ENCODE measurements at regions not wholly inside any gene's neighbourhood (a gene's known extent, or its start where the extent isn't known, plus 50 kb on each side); places are given as distances from the start of the nearest gene placed in this dataset.

GRCh38 chr17:34099859-34100515 lies 155.1 kb upstream of the CCL2 start:
- no peaks in the 10 kb centered on the region for H4K20me1 ChIP-seq (ENCODE audit: insufficient read depth, low read length)
- no peak overlapping the region for H3K4me3 ChIP-seq (ENCODE audit: low read depth, low read length, poor library complexity, severe bottlenecking)
- no peaks in the 10 kb centered on the region for H3K9me3 ChIP-seq (ENCODE audit: low read length)
- TF ChIP-seq, protein P1, sequence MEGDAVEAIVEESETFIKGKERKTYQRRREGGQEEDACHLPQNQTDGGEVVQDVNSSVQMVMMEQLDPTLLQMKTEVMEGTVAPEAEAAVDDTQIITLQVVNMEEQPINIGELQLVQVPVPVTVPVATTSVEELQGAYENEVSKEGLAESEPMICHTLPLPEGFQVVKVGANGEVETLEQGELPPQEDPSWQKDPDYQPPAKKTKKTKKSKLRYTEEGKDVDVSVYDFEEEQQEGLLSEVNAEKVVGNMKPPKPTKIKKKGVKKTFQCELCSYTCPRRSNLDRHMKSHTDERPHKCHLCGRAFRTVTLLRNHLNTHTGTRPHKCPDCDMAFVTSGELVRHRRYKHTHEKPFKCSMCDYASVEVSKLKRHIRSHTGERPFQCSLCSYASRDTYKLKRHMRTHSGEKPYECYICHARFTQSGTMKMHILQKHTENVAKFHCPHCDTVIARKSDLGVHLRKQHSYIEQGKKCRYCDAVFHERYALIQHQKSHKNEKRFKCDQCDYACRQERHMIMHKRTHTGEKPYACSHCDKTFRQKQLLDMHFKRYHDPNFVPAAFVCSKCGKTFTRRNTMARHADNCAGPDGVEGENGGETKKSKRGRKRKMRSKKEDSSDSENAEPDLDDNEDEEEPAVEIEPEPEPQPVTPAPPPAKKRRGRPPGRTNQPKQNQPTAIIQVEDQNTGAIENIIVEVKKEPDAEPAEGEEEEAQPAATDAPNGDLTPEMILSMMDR (IDR thresholded peaks at IDR 0.05; ENCODE audit: low read length), result no peak
- TF ChIP-seq EZH2 (IDR thresholded peaks at IDR 0.05; ENCODE audit: borderline replicate concordance, low read length), result no peak
- no peaks in the 10 kb centered on the region for H3K79me2 ChIP-seq (ENCODE audit: insufficient read depth, low read length)
- no peaks in the 10 kb centered on the region for H3K9me2 ChIP-seq (ENCODE audit: low read depth, low read length)
- H2AFZ ChIP-seq (ENCODE audit: low read length), result no peak overlapping the region
- no peaks in the 10 kb centered on the region for H3F3A ChIP-seq (ENCODE audit: insufficient read depth, low read length)
- no peak overlapping the region for H3K27ac ChIP-seq (ENCODE audit: low read depth, low read length, poor library complexity, severe bottlenecking)
- no peaks in the 10 kb centered on the region for H3K4me1 ChIP-seq (ENCODE audit: insufficient read depth, low read length, severe bottlenecking)
- H3K9ac ChIP-seq (ENCODE audit: low read length), result no peak overlapping the region
- H3K4me2 ChIP-seq (ENCODE audit: low read length), result no peak overlapping the region
- H3K27me3 ChIP-seq (ENCODE audit: insufficient read depth, low read length), result no peaks in the 10 kb centered on the region
- no peaks in the 10 kb centered on the region for H3K36me3 ChIP-seq (ENCODE audit: insufficient read depth, low read length)

- Histone ChIP-seq H3K27ac (ENCODE audit: low read depth, low read length, poor library complexity, severe bottlenecking) (no peak overlapping the region), H3K9me2 (ENCODE audit: low read depth, low read length) (no peaks in the 10 kb centered on the region), H3K9ac (ENCODE audit: low read length) (no peak overlapping the region), H3K9me3 (ENCODE audit: low read length) (no peaks in the 10 kb centered on the region), H3K79me2 (ENCODE audit: insufficient read depth, low read length) (no peaks in the 10 kb centered on the region), H2AFZ (ENCODE audit: low read length) (no peak overlapping the region), H3K36me3 (ENCODE audit: insufficient read depth, low read length) (no peaks in the 10 kb centered on the region), H3K27me3 (ENCODE audit: insufficient read depth, low read length) (no peaks in the 10 kb centered on the region), H3K4me2 (ENCODE audit: low read length) (no peak overlapping the region), H4K20me1 (ENCODE audit: insufficient read depth, low read length) (no peaks in the 10 kb centered on the region), H3K4me1 (ENCODE audit: insufficient read depth, low read length, severe bottlenecking) (no peaks in the 10 kb centered on the region), H3K4me3 (ENCODE audit: low read depth, low read length, poor library complexity, severe bottlenecking) (no peak overlapping the region), H3F3A (ENCODE audit: insufficient read depth, low read length) (no peaks in the 10 kb centered on the region)
- TF ChIP-seq, protein P1 (IDR thresholded peaks at IDR 0.05; ENCODE audit: low read length), result no peak
- TF ChIP-seq EZH2 (IDR thresholded peaks at IDR 0.05; ENCODE audit: borderline replicate concordance, low read length), result no peak
Measured at GRCh38 chr17:34107019-34107418, 148.1 kb upstream of the CCL2 start.

- TF ChIP-seq, protein P1 (IDR thresholded peaks at IDR 0.05; ENCODE audit: low read length), result no peak
- no peak for TF ChIP-seq EZH2 (IDR thresholded peaks at IDR 0.05; ENCODE audit: borderline replicate concordance, low read length)
- Histone ChIP-seq H3F3A (ENCODE audit: insufficient read depth, low read length) (no peaks in the 10 kb centered on the region), H3K4me3 (ENCODE audit: low read depth, low read length, poor library complexity, severe bottlenecking) (no peak overlapping the region), H4K20me1 (ENCODE audit: insufficient read depth, low read length) (no peaks in the 10 kb centered on the region), H3K79me2 (ENCODE audit: insufficient read depth, low read length) (no peaks in the 10 kb centered on the region), H3K9ac (ENCODE audit: low read length) (no peak overlapping the region), H3K27me3 (ENCODE audit: insufficient read depth, low read length) (no peaks in the 10 kb centered on the region; the same call in 1 of the 2 replicates), H2AFZ (ENCODE audit: low read length) (no peak overlapping the region), H3K4me1 (ENCODE audit: insufficient read depth, low read length, severe bottlenecking) (no peaks in the 10 kb centered on the region), H3K4me2 (ENCODE audit: low read length) (no peak overlapping the region), H3K27ac (ENCODE audit: low read depth, low read length, poor library complexity, severe bottlenecking) (no peak overlapping the region), H3K9me3 (ENCODE audit: low read length) (no peaks in the 10 kb centered on the region), H3K9me2 (ENCODE audit: low read depth, low read length) (no peaks in the 10 kb centered on the region), H3K36me3 (ENCODE audit: insufficient read depth, low read length) (no peaks in the 10 kb centered on the region)
Measured at GRCh38 chr17:34110315-34110714, 144.8 kb upstream of the CCL2 start.
